Lower lobe of right lung (tissue), 2 donors: ENCODE measurements at regions not wholly inside any gene's neighbourhood (a gene's known extent, or its start where the extent isn't known, plus 50 kb on each side); places are given as distances from the start of the nearest gene placed in this dataset.

ENCODE experiments used
- ATAC-seq, 2 donors: fragments of 200-7000 bp; cut with Tn5 transposase; one replicate each; pipeline ENCODE4 v1.9.1; 2020 to 2022; ENCODE audit warnings: mild to moderate bottlenecking in 2 of 2, moderate library complexity in 2 of 2
- DNase-seq: peaks from one replicate; pipeline ENCODE4 v3.0.0-alpha.2; 2020
- H3K27ac ChIP-seq: fragments of 200-600 bp; one replicate; pipeline ENCODE4 v1.8.0; 2022
- H3K27me3 ChIP-seq: fragments of 200-600 bp; one replicate; pipeline ENCODE4 v1.8.0; 2022; ENCODE audit warnings: low read depth
- H3K36me3 ChIP-seq: fragments of 200-600 bp; one replicate; pipeline ENCODE4 v1.8.0; 2022; ENCODE audit warnings: mild to moderate bottlenecking
- H3K4me1 ChIP-seq: fragments of 200-600 bp; one replicate; pipeline ENCODE4 v1.8.0; 2022
- H3K4me3 ChIP-seq: fragments of 200-600 bp; one replicate; pipeline ENCODE4 v1.8.0; 2022; ENCODE audit warnings: mild to moderate bottlenecking
- H3K9me3 ChIP-seq: fragments of 200-600 bp; one replicate; pipeline ENCODE4 v1.8.0; 2022
- CTCF ChIP-seq: fragments of 200-600 bp; IDR thresholded peaks from one replicate; pipeline ENCODE4 v1.8.0; 2022; ENCODE audit warnings: antibody characterized with exemption, mild to moderate bottlenecking
- intact Hi-C: fragments of 100-400 bp; cut with DNase I; formaldehyde crosslinking; loops from one replicate; pipeline ENCODE4 v1.11.0; 2022
- donor health status: DM: no; HTN: yes; CAD: no; lungs with severe emphysema.

- no peaks in the 10 kb centered on the region for H3K4me1 ChIP-seq
- H3K27ac ChIP-seq, result no peak overlapping the region
- H3K36me3 ChIP-seq, result no peaks in the 10 kb centered on the region
- intact Hi-C loops, result no loop called here
- TF ChIP-seq CTCF, result no peak
- H3K9me3 ChIP-seq, result no peaks in the 10 kb centered on the region
- H3K4me3 ChIP-seq, result no peak overlapping the region
- no peaks in the 10 kb centered on the region for H3K27me3 ChIP-seq
- DNase-seq, result no peak
- peak; percentile 50 to 51 for ATAC-seq
These were observed 135.7 kb downstream of the EVA1A start for GRCh38 chr2:75424936-75425619.

GRCh38 chr2:75421986-75422385 lies 138.8 kb downstream of the EVA1A start:
- Histone ChIP-seq H3K4me1 (no peaks in the 10 kb centered on the region), H3K27ac (no peak overlapping the region), H3K9me3 (no peaks in the 10 kb centered on the region), H3K36me3 (no peaks in the 10 kb centered on the region), H3K27me3 (no peaks in the 10 kb centered on the region), H3K4me3 (no peak overlapping the region)
- ATAC-seq, result no peak
- intact Hi-C loops, result no loop called here
- TF ChIP-seq CTCF, result no peak
- no peak for DNase-seq

- H3K9me3 ChIP-seq, result no peaks in the 10 kb centered on the region
- no peak for TF ChIP-seq CTCF
- peak in 1 of 2 donors; percentile 40 for ATAC-seq
- no peaks in the 10 kb centered on the region for H3K4me1 ChIP-seq
- no peak for DNase-seq
- no peaks in the 10 kb centered on the region for H3K27me3 ChIP-seq
- no peaks in the 10 kb centered on the region for H3K36me3 ChIP-seq
- H3K4me3 ChIP-seq, result peak overlapping the region; percentile 34
- intact Hi-C loops, result no loop called here
- no peak overlapping the region for H3K27ac ChIP-seq
These were observed 144.1 kb downstream of the EVA1A start for GRCh38 chr2:75416420-75417342.

- H3K4me3 ChIP-seq, result no peak overlapping the region
- intact Hi-C loops, result no loop called here
- H3K4me1 ChIP-seq, result no peaks in the 10 kb centered on the region
- H3K27me3 ChIP-seq, result no peaks in the 10 kb centered on the region
- no peak for DNase-seq
- TF ChIP-seq CTCF, result no peak
- no peak overlapping the region for H3K27ac ChIP-seq
- no peak for ATAC-seq
- H3K36me3 ChIP-seq, result no peaks in the 10 kb centered on the region
- no peaks in the 10 kb centered on the region for H3K9me3 ChIP-seq
These were observed 145.0 kb downstream of the EVA1A start for GRCh38 chr2:75415731-75416130.

DNA sequence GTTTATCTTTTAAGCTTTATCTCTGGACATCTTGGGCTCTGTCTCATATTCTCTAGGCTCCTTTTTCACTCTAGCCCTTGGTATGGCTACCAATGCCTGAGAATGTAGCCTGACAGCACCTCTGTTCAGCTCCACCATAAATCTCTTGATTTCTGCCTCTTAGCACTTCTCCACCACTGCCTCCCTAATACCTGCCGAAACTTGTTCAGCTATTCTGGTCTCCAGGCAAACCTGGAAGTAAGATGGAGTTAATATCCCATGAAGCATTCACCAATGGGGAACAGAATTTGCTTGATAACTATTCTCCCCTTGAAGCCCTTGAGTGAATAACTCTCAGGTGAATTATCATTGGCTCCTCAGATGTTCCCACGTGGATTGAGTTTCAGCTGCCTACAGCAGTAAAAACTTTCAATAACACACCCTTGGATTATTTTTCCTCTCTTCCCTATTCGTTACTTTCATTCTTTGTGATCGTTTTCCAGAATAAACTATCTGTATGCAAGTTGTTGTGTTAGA lies 145.6 kb downstream of the EVA1A start:
- no peaks in the 10 kb centered on the region for H3K27me3 ChIP-seq
- no peak overlapping the region for H3K4me3 ChIP-seq
- H3K36me3 ChIP-seq, result no peaks in the 10 kb centered on the region
- intact Hi-C loops, result no loop called here
- no peak for DNase-seq
- H3K9me3 ChIP-seq, result no peaks in the 10 kb centered on the region
- no peak for TF ChIP-seq CTCF
- no peak overlapping the region for H3K27ac ChIP-seq
- no peak for ATAC-seq
- H3K4me1 ChIP-seq, result no peaks in the 10 kb centered on the region
